CD4-positive, alpha-beta T cell treated with Interleukin-4 for 1 hour (primary cell): ENCODE measurements at regions not wholly inside any gene's neighbourhood (a gene's known extent, or its start where the extent isn't known, plus 50 kb on each side); places are given as distances from the start of the nearest gene placed in this dataset.
A peak's percentile ranks its signal among the peaks of the same experiment; 100 is the strongest.
"Not testable (repeated sequence)": the region's sequence is repeated elsewhere in the genome, so short reads cannot be mapped to it uniquely, and the experiment has no call there.

Source experiments
- DNase-seq, 2 donors: peaks; one replicate each; pipeline ENCODE4 v3.0.0-alpha.2; 2020 to 2022

DNA sequence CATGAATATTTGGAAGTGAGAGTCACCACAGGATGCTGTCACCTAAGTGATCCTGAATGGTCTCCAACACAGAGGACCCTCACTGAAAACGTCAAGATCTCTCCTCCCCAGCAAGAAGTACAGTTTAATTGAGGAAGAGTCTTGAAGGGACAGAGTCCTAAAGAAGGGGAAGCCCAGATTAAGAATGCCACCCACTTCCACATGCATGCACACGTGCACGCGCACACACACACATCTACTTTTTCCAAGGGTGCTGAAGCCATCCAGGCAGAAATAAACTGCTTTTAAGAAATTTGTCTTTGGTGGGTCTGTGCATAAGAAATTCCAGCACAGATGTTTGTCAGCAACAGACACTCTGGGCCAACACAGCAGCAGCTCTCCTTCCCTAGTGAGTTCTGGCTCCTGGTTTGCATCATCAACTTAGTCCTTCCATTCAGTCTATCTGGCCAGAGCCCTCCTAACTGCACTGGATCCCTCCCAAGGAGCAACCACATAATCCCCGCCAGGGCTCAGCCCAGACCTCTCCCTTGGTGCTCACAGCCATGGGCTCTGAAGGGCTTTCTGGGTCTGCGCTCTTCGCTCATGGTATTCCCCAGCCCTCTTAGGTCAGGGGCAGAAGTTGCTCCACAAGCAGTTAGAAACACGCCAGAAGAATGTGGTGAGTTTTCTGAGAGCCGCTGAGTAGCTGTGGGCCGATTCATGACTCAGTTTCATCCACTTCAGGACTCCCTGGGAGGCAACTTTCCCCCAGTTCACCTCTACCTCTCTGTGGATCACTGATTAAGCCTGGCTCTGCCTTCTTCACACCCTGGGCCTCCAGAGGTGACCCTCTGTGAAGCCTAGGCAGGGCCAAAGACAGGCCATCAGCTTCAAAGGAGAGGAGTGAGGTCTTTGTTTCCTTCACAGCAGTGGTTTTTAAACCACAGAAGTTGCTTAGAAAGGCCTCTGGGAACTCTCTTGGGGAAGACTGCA, 132.6 kb upstream of the LIPC start:
- no peak for DNase-seq

DNA sequence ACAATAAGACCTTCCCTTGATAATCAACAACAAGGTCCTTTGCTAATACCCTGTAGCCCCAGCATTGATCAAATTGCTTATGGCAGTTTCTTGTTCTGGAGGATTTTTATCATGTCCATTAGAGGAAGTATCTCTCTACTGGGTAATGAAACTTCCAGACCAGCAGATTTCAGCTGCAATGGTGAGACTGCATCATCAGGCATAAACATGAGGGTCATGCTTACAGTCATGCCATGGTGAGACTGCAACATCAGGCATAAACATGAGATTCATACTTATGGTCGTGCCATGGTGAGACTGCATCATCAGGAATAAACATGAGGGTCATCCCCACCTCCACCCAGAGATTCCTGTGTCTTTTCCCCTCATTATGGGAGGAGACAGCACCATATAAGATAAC, 129.0 kb upstream of the LIPC start:
- DNase-seq, result no peak

DNA sequence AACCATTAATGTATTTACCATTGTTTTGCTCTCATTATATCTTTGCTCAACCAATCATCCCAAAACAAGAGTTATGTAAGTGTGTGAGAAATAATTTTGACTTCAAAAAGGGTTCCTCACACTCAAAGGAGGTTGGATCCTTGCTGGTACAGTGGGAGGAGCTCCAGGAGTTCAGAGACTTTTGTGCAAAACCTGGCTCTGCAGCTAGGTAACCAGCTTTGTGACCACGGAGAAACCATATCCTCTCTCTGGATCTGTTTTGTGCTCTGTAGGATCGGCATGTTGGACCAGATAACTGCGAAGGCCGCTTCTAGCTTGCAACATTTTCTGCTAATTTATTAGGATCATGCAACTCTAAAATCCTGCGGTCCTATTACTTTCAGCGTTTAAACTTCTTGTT, 128.6 kb upstream of the LIPC start:
- DNase-seq, result no peak

DNA sequence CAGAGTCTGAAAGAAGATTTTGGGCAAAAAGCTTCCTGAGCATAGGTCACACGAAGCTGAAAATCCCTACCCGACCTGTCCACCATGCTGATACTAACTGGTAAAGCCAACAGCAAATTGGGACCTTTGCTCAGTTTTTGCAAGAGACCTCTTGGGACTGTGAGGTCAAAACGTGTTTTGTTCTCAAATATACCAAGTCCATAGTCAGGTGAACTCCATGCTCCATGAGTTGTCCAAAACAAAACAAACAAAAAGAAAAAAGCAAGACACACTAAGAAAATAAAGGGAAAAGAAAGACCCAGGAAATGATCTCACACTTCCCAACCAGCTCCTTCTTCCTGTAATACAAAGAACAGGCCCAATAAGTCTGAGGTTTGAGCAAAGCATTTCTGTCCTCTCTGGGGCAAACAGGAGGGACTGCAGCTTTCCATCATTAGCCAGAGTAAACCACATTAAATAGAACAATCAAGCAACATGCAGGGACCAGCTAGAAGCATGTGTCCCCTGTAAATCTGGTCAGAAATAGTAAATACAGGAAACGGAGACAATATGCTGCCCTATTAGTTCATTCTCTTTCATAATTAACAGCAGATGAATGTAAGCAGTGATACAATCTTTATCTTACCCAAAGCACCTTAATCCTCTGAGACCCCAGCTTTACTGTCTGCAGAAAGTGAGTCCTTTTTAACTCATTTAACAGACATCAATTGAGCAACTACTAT, 125.0 kb upstream of the LIPC start:
- DNase-seq, result no peak

DNA sequence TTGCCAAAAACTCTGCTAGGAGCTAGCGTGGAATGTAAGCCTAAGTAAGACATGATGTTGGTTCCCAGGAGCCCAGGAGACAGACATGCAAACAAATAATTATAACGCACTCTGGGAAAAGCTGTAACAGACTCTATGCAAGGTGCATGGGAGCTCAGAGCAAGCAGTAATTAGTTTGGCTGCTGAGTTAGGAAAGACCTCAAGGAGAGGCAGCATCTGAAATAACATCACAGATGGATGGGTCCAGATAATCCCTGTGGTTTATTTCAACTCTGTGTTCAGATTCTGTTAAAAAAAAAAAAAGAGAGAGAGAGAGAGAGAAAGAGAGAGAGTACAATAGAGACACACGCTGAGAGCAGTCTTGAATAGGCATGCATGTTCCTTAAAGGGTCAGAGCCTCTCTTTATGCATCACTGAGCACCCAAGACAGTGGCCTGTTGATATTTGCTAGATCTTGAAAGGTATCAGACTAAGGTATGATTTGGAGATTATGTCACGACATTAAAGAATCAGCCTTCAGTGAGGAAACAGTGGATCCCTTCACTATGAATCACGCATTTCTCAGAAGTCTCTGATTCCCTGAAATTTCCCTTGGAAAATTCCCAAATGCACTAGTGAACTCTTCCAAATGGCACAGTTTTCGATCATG, 124.4 kb upstream of the LIPC start:
- DNase-seq, result no peak

DNA sequence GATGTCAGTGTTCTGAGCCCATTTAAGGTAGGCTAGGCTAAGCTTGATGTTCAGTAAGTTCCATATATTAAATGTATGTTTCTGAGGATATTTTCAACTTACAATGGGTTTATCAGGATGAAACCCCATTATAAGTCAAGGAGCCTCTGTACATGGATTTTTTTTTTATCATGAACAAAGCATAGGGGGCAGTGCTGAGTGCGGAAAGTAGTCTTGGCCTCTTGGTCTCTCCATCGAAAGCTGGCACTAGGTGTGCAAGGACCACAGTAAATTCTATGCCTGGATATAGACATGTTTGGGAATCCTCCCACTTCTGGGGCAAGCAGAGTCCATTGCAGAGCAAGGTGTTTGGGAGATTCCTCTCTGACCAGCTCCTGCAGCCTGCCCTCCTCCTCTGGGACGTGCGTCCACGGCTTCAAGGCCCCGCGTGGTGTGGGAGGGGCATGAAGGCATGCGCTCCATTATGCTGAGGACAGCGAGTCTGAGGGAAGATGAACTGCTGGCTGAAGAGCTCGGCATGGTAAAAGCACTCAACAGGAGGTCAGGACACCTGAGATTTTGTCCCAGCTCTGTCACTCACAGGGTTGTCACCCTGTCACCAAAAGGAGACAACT, 122.9 kb upstream of the LIPC start:
- DNase-seq, result no peak

DNA sequence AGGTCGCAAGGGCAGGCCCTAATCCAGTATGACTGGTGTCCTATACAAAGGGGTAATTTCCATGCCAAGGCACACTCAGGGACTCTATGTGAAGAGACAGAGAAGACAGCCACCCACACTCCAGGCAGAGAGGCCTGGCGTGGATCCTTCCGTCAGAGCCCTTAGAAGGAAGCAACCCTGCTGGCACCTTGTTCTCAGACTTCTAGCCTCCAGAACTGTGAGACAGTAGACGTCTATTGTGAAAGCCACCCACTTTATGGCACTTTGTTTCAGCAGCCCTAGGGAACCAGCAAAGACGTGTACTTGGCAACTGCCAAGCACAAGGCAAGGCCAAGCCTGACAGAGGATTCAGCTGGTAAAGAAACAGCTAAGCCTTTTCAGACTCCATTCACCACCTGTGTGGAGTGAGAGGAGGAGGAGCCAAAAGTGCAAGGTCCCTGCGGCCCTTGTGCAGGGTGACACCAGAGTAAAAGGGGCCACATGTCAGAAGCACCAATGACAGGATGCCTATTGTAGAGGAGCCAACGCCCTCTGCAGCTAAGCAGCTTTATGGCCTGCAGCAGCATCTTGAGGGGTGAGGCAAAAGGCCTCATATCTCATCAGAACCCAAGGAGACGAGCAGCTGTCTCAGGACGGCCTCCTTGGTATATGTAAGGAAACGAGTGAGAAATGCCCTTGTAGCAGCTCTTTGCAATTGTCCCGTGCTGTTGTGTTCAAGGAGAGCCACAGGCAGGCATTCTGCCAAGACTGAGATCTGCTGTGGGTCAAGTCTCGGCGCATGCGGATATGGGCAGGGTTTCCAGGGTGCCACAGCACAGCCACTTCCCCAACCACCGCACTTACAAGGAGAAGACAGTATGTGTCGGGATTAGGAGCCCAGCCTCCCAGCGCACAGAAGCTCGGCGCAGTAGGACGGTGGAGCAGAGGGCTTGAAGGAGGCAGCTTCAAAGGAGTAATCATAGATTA, 121.5 kb upstream of the LIPC start:
- DNase-seq, result no peak

DNA sequence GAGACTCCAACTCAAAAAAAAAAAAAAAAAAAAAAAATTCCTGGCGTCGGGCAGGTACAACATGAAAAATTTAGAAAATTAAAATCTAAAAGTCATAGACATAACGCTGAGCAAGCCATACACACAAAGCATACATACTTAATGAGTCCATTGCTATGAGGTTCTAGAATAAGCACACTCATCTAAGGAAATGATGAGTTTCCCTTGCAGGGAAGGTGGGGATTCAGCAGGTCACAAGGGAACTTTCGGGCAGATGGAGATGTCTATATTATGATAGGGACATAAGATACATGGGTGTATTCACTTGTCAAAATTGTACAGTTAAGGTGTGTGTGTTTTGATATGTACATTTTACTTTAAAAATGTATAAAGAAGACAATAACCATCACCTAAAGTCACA, 120.2 kb upstream of the LIPC start:
- no peak for DNase-seq

DNA sequence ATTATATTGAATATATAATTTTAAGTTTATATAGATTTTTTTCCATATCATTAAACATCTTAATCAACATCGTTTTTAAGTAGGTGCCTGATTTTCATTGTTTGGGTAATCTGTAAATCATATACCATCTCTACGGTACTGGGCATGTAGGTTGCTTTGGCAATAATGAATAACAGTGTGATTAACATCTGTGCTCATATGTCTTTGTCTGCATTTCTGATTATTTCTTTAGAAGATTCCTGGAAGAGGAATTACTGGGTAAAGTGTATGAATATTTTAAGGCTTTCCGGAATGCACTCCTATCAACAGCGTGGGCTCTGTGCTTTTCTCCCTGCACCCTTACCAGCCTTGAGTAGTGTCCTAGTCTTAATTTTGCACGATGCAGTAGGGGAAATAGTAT, 119.8 kb upstream of the LIPC start:
- no peak for DNase-seq

DNA sequence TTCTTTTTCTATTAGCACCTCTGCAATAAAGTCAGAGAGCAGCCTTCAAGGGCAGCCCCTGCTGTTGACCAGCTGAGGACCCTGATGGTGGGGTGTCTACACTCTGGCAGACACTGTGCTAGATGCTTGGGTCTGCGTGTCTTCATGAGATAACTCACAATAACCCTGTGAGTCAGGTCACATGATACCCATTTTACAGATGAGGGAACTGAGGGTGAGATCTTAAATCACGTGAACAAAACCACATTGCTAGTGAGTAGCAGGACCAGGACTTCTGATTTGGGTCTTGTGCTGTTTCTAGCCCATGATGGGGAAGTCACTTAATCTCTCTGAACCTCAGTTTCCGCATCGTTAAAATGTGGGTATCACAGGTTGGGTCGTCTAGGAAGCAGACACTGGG, 118.5 kb upstream of the LIPC start:
- DNase-seq, result peak in 1 of 2 donors; percentile 33

DNA sequence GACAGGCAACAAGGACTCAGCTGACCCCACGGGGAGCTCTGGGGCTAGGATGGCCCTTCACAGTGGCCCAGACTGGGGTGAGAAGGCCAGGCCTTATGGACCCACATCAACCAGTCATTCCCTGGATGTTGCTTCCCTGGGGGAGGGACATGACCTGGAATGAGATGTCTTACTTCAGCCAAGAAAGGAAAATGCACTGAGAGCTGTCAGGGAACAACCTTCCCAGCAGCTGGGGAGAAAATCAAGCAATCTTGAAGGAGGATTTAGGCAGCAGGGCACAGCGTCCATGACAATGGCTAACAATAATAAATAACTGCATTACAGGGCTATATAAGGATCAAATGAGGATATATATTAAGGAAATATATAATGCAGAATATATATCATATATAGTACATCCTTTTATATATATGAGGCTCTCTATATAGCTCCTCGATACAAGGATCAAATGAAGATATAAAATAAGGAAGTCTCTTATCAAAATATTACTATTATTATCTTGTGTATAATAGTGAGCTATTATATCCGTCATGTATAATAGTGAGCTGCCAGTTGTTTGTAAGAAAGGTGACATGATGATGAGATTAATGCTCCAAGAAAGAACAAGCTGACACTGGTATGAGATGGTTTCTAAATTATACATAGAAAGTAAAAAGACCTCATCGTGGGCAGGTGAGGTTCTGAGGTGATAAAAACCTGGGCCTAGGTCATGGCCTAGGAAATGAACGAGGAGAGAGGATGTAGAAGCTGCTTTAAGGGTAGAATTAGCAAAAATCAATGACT, 117.8 kb upstream of the LIPC start:
- no peak for DNase-seq

DNA sequence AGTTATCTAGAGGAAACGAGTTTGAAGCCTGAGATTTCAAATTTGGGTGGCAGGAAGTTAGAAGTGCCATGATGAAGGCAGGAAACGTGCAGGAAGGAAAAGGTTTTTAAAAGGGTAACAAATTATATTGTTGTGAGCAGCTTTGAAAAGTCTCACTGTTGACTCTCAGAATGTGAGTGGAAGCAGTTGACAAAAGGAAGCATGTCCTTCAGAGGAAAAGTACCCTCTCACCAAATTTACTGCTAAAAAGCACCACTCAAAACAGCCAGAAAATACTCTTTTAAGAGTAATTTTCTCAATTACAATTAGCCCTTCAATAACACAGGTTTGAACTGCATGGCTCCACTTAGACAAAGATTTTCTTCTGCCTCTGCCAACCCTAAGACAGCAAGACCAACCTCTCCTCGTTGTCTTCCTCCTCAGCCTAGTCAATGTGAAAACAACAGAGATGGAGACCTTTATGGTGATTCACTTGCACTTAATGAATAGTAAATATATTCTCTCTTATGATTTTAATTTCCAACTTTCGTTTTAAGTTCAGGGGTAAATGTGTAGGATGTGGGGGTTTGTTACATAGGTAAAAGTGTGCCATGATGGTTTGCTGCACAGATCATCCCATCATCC, 117.1 kb upstream of the LIPC start:
- peak in 1 of 2 donors; percentile 33 for DNase-seq

DNA sequence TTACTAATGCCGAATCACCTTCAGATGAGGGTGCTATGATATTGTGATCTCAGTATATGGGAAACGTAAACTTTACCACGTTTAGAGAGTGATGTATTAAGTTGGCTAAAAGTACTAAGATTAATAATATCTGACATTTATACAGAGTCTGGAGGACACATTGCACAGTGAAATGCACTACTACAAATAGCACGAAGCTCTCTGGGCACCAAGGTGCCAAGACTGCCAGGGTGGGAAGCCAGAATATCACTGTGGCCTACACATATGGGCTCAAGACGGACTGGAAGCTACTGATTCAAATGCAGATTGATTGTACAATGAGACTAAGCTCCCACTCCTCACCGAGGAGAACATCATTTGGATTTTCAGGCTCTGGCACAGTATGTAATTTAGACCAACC, 113.3 kb upstream of the LIPC start:
- DNase-seq, result no peak

DNA sequence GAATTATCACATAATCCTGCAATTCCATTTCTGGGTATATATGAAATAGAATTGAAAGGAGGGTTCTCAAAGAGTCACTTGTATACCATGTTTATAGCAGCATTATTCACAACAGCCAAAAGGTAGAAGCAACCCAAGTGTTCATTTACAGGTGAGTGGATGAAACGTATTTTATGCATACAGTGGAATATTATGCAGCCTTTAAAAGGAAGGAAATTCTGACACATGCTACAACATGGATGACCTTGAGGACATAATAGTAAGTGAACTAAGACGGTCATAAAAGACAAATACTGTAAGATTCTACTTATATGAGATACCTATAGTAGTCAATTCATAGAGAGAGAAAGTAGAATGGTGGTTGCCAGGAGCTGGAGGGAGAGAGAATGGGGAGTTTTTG, 110.8 kb upstream of the LIPC start:
- no peak for DNase-seq

DNA sequence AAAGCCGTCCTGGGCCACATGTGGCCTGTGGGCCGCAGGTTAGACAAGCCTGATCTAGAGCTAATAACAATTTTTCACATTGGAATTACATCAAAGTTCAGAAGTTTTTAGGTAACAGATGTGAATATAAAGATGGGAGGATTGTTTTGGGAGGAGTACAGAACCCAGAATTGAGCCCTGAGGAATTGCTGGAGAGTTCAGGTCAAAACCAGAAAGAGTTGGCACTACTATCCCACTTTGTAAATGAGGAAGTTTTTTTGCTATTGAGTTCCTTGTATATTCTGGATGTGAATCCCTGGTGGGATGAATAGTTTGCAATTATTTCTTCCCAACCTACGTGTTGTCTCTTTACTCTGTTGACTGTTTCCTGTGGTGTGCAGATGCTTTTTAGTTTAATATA, 109.5 kb upstream of the LIPC start:
- no peak for DNase-seq

DNA sequence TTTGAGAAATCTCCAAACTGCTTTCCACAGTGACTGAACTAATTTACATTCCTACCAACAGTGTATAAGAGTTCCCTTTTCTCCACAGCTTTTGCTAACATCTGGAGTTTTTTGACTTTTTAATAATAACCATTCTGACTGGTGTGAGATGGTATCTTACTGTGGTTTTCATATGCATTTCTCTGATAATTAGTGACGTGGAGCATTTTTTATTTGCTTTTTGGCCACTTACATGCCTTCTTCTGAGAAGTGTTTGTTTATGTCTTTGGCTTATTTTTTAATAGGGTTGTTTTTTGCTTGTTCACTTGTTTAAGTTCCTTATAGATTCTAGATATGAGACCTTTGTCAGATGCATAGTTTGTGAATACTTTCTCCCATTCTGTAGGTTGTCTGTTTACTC, 108.5 kb upstream of the LIPC start:
- DNase-seq, result not testable (repeated sequence)

DNA sequence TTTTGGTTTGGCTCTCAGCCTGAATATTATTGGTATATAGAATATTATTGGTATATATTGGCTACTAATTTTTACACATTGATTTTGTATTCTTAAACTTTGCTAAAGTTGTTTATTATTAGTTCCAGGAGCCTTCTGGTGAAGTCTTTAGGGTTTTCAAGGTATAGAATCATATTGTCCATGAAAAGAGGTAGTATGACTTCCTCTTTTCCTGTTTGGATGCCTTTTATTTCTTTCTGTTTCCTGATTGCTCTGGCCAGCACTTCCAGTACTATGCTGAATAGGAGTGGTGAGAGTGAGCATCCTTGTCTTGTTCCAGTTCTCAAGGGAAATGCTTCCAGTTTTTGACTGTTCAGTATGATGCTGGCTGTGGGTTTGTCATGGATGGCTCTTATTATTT, 107.3 kb upstream of the LIPC start:
- no peak for DNase-seq

DNA sequence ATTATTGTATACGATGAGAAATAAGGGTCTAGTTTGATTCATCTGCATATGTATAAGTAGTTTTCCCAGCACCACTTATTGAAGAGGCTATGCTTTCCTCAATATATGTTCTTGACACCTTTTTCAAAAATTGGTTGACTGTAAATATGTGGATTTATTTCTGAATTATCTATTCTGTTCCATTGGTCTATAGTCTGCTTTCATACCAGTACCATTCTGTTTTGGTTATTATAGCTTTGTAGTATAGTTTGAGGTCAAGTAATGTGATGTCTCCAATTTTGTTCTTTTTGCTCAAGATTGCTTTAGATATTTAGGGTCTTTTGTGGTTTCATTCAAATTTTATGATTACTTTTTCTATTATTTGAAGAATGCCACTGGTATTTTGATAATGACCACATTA, 103.8 kb upstream of the LIPC start:
- no peak for DNase-seq

DNA sequence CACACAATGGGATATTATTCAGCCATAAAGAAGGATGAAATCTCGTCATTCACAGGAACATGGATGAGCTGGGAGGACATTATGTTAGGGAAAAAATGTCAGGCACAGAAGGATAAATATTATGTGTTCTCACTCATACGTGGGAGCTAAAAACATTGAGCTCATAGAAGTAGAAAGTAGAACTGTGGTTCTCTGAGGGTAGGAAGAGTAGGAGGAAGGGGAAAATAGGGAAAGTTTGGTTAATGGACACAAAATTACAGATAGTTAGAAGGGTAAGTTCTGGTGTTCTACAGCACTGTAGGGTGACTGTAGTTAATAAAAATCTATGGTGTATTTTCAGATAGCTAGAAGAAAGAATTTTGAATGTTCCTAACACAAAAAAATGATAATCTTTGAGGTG, 102.6 kb upstream of the LIPC start:
- DNase-seq, result no peak

DNA sequence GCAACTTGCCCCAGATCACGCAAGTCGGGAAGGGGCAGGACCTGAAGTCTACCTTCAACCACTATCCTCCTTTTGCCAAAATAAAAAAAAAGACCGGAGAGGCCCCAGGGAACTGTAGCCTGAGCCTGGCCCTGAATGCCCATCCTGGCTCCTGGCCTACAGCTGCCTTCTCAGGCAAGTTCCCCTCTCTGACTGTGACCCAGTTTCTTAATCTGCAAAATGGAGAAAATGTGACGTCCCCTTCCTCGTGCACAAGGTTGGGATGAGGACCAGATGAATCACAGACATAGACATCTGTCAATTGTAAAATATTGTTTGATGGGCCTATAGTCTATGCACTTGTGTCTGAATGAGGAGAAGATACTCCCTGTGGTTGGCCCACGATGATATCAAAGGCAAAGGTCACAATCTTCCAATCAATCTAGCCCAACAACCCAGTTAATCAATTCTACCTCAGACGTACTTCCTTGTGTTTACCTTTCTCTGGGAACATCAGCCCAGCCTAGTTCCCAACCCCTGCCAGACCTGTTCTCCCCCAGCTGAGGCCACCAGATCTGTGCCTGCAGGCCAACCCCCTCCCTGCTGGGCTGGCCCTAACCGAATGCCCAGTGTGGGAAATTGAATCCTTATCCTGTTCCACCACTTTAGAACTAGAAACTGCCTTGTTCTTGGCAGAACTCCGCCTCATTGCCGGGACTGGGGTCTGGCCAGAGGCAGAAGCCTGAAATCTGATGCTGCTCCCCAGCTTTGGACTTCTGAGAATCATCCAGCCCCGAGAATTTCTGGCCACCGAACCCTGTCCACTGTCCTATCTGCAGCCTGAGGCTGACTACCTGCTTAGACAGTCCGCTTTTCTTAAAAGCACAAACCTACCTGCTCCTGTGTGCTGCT, 101.8 kb upstream of the LIPC start:
- no peak for DNase-seq
